NCI-H146 treated with DMSO at 0.1 percent for 48 hours (cell line): ENCODE measurements at regions not wholly inside any gene's neighbourhood (a gene's known extent, or its start where the extent isn't known, plus 50 kb on each side); places are given as distances from the start of the nearest gene placed in this dataset.

Source experiments
- DNase-seq: peaks from one replicate; lab custom pipeline; 2025; ENCODE audit not compliant: unreplicated experiment; lab: John Stamatoyannopoulos, UW

- peak; percentile 15 for DNase-seq
These were observed 52.0 kb upstream of the RNU6-8 start for GRCh38 chr14:32254952-32255679.

GRCh38 chr14:32255789-32256188 is 52.7 kb upstream of the RNU6-8 start:
- DNase-seq: no peak

- no peak for DNase-seq
These were observed 53.5 kb upstream of the RNU6-8 start for GRCh38 chr14:32256576-32256975.

- DNase-seq: no peak
These were observed 55.4 kb upstream of the RNU6-8 start for GRCh38 chr14:32258336-32258993.

GRCh38 chr14:32259368-32260013 is 56.4 kb upstream of the RNU6-8 start:
- peak; percentile 2 for DNase-seq

GRCh38 chr14:32263939-32264567 is 61.0 kb upstream of the RNU6-8 start:
- no peak for DNase-seq

GRCh38 chr14:32265584-32265983 is 62.5 kb upstream of the RNU6-8 start:
- no peak for DNase-seq

- DNase-seq: no peak
These were observed 51.1 kb upstream of the AKAP6 start for GRCh38 chr14:32277998-32278397.
